AG10803 (cell line): ENCODE measurements at regions not wholly inside any gene's neighbourhood (a gene's known extent, or its start where the extent isn't known, plus 50 kb on each side); places are given as distances from the start of the nearest gene placed in this dataset.

ENCODE experiments used
- DNase-seq: peaks from one replicate; pipeline ENCODE4 v3.0.0; 2010; ENCODE audit warnings: low read depth
- H3K4me3 ChIP-seq: 2 replicates; pipeline ENCODE4 v1.5.1; 2011; ENCODE audit warnings: mild to moderate bottlenecking, low read length, control low read depth
- TF ChIP-seq, protein P1 (sequence below): conservative IDR thresholded peaks from 2 replicates; pipeline ENCODE4 v1.5.1; 2011; ENCODE audit warnings: mild to moderate bottlenecking, low read length, control low read depth, inconsistent platforms

DNA sequence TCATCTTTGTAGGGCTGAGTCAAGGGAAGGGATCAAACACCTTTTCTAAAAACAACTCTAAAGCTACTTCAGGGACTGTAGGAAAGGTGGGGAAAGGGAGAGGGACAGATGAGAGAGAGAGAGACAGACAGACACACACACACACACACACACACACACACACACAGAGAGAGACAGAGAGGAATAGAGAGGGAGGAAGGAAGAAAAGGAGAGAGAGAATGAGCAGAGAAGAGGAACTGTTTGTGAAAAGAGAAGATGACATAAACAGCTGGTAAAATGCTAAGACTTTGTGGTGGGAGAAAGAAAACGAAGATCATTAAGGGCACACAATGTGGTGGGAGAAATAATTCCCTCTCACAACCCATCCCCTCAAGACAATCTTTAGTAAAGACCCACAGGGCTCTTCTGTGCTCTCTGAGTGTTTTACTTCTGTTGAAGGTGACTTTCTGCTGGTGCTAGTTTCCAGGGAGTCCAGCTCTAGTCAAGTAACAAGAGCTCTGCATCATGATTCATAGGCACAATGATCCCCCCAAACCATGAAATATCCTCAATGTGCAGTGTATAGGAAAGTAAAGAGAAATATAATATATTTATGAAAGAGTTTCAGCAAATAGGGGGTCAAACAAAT lies 77.2 kb upstream of the STK17B start:
- H3K4me3 ChIP-seq: no peak overlapping the region
- no peak for DNase-seq
- TF ChIP-seq, protein P1, sequence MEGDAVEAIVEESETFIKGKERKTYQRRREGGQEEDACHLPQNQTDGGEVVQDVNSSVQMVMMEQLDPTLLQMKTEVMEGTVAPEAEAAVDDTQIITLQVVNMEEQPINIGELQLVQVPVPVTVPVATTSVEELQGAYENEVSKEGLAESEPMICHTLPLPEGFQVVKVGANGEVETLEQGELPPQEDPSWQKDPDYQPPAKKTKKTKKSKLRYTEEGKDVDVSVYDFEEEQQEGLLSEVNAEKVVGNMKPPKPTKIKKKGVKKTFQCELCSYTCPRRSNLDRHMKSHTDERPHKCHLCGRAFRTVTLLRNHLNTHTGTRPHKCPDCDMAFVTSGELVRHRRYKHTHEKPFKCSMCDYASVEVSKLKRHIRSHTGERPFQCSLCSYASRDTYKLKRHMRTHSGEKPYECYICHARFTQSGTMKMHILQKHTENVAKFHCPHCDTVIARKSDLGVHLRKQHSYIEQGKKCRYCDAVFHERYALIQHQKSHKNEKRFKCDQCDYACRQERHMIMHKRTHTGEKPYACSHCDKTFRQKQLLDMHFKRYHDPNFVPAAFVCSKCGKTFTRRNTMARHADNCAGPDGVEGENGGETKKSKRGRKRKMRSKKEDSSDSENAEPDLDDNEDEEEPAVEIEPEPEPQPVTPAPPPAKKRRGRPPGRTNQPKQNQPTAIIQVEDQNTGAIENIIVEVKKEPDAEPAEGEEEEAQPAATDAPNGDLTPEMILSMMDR: no peak

DNA sequence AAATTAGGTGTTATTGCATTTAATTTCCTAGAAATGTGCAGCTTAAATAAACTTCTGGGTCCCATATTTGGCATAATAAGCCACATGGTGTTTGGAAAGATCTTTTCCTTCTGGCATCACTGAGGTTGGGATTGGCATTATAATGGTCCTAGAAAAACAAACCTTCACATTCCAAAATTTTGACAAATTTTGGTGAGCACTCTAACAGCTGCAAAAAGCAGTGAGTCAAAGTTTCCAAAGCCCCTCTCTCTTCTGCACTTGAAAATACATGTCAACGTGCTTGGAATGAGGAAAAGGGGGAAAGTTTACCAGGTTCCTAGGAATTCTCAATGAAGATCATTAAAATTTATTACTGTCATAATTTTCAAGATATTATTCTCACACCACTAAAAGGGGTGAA lies 77.8 kb upstream of the STK17B start:
- DNase-seq: peak; percentile 74

DNA sequence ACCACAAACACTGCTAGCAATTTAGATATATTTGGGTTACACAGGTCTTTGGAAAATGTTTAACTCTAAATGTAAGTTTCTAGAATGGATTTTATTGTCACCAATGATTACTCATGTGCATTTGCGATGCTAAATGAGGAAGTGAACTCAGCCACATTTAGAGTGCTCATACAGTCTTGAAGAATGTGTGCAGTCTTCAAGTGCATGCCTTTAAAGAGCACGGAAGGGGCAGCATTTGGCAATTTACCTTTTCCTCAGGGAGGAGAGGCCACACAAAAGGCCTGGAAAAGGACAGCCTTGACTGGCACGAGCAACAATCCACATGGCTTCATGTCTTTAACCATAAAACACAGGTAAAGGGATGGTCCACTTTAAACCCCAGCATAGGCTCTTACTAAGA lies 78.5 kb upstream of the STK17B start:
- TF ChIP-seq, protein P1: no peak
- peak; percentile 67 for DNase-seq
- H3K4me3 ChIP-seq: no peak overlapping the region

More for the DNA sequence above, 77.8 kb upstream of the STK17B start:
- TF ChIP-seq, protein P1: no peak
- no peak overlapping the region for H3K4me3 ChIP-seq

DNA sequence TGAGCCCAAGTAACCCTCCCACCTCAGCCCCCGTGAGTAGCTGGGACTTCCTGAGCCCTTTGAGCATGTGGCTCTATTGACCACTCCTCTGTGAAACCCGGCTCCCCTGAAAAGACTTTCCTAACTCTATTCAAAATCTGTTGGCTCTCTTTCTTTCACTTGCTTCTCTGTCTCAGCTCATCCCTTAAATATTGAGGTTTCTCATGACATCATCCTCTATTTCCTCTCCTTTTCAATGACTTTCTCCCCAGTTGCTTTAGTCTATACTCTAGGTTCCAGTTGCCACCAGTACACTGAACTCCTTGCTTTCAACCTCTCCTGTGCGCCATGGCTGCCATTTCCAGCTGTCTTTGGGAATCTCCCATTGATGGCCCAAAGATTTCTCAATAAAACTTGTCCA lies 79.8 kb upstream of the STK17B start:
- TF ChIP-seq, protein P1: no peak
- no peak for DNase-seq
- no peak overlapping the region for H3K4me3 ChIP-seq

DNA sequence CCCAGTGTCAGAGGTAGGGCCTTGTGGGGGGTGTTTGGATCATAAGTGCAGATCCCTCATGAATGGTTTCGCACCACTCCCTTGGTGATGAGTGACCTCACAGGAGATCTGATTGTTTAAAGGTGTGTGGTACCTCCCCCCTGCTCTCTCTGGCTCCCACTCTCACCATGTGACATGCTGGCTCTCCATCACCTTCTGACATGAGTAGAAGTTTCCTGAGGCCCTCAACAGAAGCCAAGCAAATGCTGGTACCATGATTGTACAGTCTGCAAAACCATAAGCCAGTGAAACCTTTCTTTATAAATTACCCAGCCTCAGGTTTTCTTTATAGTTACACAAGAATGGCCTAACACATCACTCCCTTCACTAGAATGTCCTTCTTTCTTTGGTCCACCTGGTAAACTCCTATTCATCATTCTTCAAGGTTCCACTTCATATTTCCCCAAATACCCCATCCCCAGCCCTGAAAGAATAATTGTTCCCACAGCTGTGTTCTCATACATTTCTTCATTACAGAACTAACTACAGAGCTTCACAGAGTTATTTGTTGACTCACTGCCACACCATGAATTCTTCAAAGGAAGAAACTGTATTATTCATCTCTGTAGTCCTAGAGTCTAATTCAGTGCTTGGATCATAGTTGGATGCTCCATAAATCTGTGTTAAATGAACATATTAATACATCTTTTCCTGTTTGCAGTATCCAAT lies 81.2 kb upstream of the STK17B start:
- H3K4me3 ChIP-seq: no peak overlapping the region
- peak; percentile 65 for DNase-seq
- TF ChIP-seq, protein P1: no peak

DNA sequence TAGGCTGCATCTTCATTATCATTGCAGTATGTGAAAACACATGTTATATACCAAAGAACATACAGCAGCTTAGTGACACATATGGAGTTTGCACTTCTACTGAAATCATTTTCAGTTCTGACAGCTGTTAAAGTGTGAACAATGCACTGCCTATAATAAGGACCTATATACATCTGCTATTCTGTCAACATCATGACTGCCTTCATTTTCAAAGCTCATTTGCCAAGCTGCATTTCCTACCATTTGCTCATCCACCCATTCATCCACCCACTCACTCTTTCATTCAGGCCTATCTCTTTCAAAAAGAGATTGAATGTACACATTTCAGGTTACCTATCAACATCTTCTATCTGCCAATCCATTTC lies 81.7 kb upstream of the STK17B start:
- TF ChIP-seq, protein P1: no peak
- DNase-seq: no peak
- no peak overlapping the region for H3K4me3 ChIP-seq

DNA sequence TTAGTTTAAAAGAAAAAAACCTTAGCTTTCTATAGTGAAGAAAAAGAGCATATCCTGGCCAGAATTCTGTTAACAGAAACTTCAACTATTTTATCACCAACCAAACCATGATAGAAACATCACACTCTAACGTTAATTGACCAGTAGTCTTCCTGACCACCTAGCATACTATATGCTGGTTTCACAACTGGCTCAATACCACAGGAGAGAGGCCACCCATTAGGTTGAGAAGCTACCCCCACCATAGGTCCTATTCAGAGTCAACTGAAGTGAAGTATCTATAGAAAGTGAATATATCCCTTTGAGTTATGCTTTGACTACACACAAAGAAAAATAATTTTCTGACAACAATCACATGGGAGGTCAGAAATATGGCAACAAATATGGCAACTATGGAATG lies 85.2 kb upstream of the STK17B start:
- TF ChIP-seq, protein P1: no peak
- no peak overlapping the region for H3K4me3 ChIP-seq
- no peak for DNase-seq
